Neural progenitor cell (in vitro differentiated cells): ENCODE measurements at regions not wholly inside any gene's neighbourhood (a gene's known extent, or its start where the extent isn't known, plus 50 kb on each side); places are given as distances from the start of the nearest gene placed in this dataset.
A peak's percentile ranks its signal among the peaks of the same experiment; 100 is the strongest.

ENCODE experiments used
- DNase-seq: peaks from one replicate; pipeline ENCODE4 v3.0.0-alpha.2; 2016; ENCODE audit warnings: low spot score
- H2AFZ ChIP-seq: fragments of 200-600 bp; sonication (generic); replicated peaks from 2 replicates; pipeline ENCODE4 v1.6.1; 2016; ENCODE audit warnings: antibody characterized with exemption
- H3F3A ChIP-seq: fragments of 200-600 bp; sonication (generic); 2 replicates; pipeline ENCODE4 v1.6.1; 2016; ENCODE audit warnings: antibody characterized with exemption, low read depth
- H3K27ac ChIP-seq: fragments of 200-600 bp; sonication (generic); 2 replicates; pipeline ENCODE4 v1.5.1; 2016; ENCODE audit warnings: mild to moderate bottlenecking
- H3K27me3 ChIP-seq: fragments of 200-600 bp; sonication (generic); 2 replicates; pipeline ENCODE4 v1.6.1; 2016; ENCODE audit warnings: mild to moderate bottlenecking, moderate library complexity
- H3K36me3 ChIP-seq: fragments of 200-600 bp; sonication (generic); 2 replicates; pipeline ENCODE4 v1.5.1; 2016
- H3K4me1 ChIP-seq: fragments of 200-600 bp; sonication (generic); 2 replicates; pipeline ENCODE4 v1.6.1; 2016; ENCODE audit warnings: mixed run types
- H3K4me2 ChIP-seq: fragments of 200-600 bp; sonication (generic); 2 replicates; pipeline ENCODE4 v1.6.1; 2016
- H3K4me3 ChIP-seq: fragments of 200-600 bp; sonication (generic); 2 replicates; pipeline ENCODE4 v1.5.1; 2016
- H3K79me2 ChIP-seq: fragments of 200-600 bp; sonication (generic); 2 replicates; pipeline ENCODE4 v1.6.1; 2016; ENCODE audit warnings: low read depth
- H3K9ac ChIP-seq: fragments of 200-600 bp; sonication (generic); 2 replicates; pipeline ENCODE4 v1.6.1; 2016
- H3K9me3 ChIP-seq: fragments of 200-600 bp; sonication (generic); 2 replicates; pipeline ENCODE4 v1.5.1; 2016; ENCODE audit warnings: low read depth
- H4K20me1 ChIP-seq: fragments of 200-600 bp; sonication (generic); 2 replicates; pipeline ENCODE4 v1.6.1; 2016; ENCODE audit warnings: low read depth
- H3K27ac Mint-ChIP-seq: 3 replicates; pipeline ENCODE4 v1.8.0; 2021; ENCODE audit warnings: mixed read lengths
- H3K27me3 Mint-ChIP-seq: 2 replicates; pipeline ENCODE4 v1.8.0; 2022; ENCODE audit warnings: low read depth, mild to moderate bottlenecking, inconsistent platforms, moderate library complexity, mixed read lengths; ENCODE audit not compliant: insufficient read depth
- H3K36me3 Mint-ChIP-seq: 3 replicates; pipeline ENCODE4 v1.8.0; 2021; ENCODE audit warnings: mixed read lengths
- H3K4me1 Mint-ChIP-seq: 3 replicates; pipeline ENCODE4 v1.8.0; 2021; ENCODE audit warnings: mixed read lengths
- H3K4me3 Mint-ChIP-seq: 3 replicates; pipeline ENCODE4 v1.8.0; 2021; ENCODE audit warnings: mild to moderate bottlenecking, moderate library complexity, mixed read lengths
- H3K9me3 Mint-ChIP-seq: 3 replicates; pipeline ENCODE4 v1.8.0; 2020; ENCODE audit warnings: mixed read lengths
- CTCF ChIP-seq: fragments of 200-600 bp; sonication (generic); IDR thresholded peaks from 2 replicates; pipeline ENCODE4 v1.5.1; 2017; ENCODE audit warnings: antibody characterized with exemption, mild to moderate bottlenecking
- EZH2 ChIP-seq: fragments of 200-600 bp; sonication (generic); IDR thresholded peaks from 2 replicates; pipeline ENCODE4 v1.6.1; 2017; ENCODE audit warnings: antibody characterized with exemption, mild to moderate bottlenecking, moderate library complexity
- EZH2phosphoT487 ChIP-seq: fragments of 200-600 bp; sonication (generic); IDR thresholded peaks from 2 replicates; pipeline ENCODE4 v1.6.1; 2017; ENCODE audit warnings: antibody characterized with exemption

- H3K4me1 ChIP-seq = peaks cover 4% of the 10 kb centered on the region
- H3K27ac ChIP-seq = no peak overlapping the region
- DNase-seq = no peak
- no peaks in the 10 kb centered on the region for H3K9me3 ChIP-seq
- H3K4me3 ChIP-seq = no peak overlapping the region
- no peak overlapping the region for H2AFZ ChIP-seq
- no peak overlapping the region for H3K4me3 Mint-ChIP-seq
- H3K27me3 ChIP-seq = no peaks in the 10 kb centered on the region
- H3F3A ChIP-seq = no peaks in the 10 kb centered on the region
- no peak overlapping the region for H3K4me2 ChIP-seq
- H3K36me3 Mint-ChIP-seq = no peaks in the 10 kb centered on the region
- peaks cover 12% of the 10 kb centered on the region for H3K9me3 Mint-ChIP-seq
- peaks cover 4% of the 10 kb centered on the region for H3K4me1 Mint-ChIP-seq
- TF ChIP-seq CTCF (no peak), EZH2phosphoT487 (no peak), EZH2 (no peak)
- no peak overlapping the region for H3K27ac Mint-ChIP-seq
- H3K79me2 ChIP-seq = no peaks in the 10 kb centered on the region
- no peaks in the 10 kb centered on the region for H4K20me1 ChIP-seq
- H3K36me3 ChIP-seq = no peaks in the 10 kb centered on the region
- H3K9ac ChIP-seq = no peak overlapping the region
- H3K27me3 Mint-ChIP-seq = no peaks in the 10 kb centered on the region
These were observed 367.5 kb upstream of the MMADHC start for GRCh38 chr2:149954981-149955600.

GRCh38 chr2:149953627-149954026 lies 366.1 kb upstream of the MMADHC start:
- Histone ChIP-seq H3K79me2 (no peaks in the 10 kb centered on the region), H3K36me3 (no peaks in the 10 kb centered on the region), H3K27me3 (no peaks in the 10 kb centered on the region), H3F3A (no peaks in the 10 kb centered on the region), H3K4me3 (no peak overlapping the region), H3K4me2 (no peak overlapping the region), H2AFZ (no peak overlapping the region), H3K27ac (no peak overlapping the region), H3K4me1 (peaks cover 4% of the 10 kb centered on the region), H3K9ac (no peak overlapping the region), H3K9me3 (no peaks in the 10 kb centered on the region), H4K20me1 (no peaks in the 10 kb centered on the region)
- TF ChIP-seq EZH2 (no peak), EZH2phosphoT487 (no peak)
- Mint-ChIP-seq H3K27ac (no peak overlapping the region), H3K27me3 (no peaks in the 10 kb centered on the region), H3K9me3 (peaks cover 6% of the 10 kb centered on the region), H3K4me3 (no peak overlapping the region), H3K4me1 (peaks cover 4% of the 10 kb centered on the region), H3K36me3 (no peaks in the 10 kb centered on the region)
- no peak for DNase-seq

- H3K4me3 Mint-ChIP-seq = no peak overlapping the region
- H3K4me2 ChIP-seq = no peak overlapping the region
- no peaks in the 10 kb centered on the region for H3K79me2 ChIP-seq
- H3K9me3 Mint-ChIP-seq = no peaks in the 10 kb centered on the region
- no peak overlapping the region for H3K4me3 ChIP-seq
- H3K27me3 Mint-ChIP-seq = no peaks in the 10 kb centered on the region
- H3K9me3 ChIP-seq = no peaks in the 10 kb centered on the region
- TF ChIP-seq CTCF (no peak), EZH2 (no peak), EZH2phosphoT487 (peak; percentile 42)
- no peak overlapping the region for H3K27ac Mint-ChIP-seq
- no peaks in the 10 kb centered on the region for H3K27me3 ChIP-seq
- no peak overlapping the region for H3K9ac ChIP-seq
- no peak overlapping the region for H2AFZ ChIP-seq
- no peaks in the 10 kb centered on the region for H3F3A ChIP-seq
- H3K36me3 ChIP-seq = no peaks in the 10 kb centered on the region
- H3K4me1 ChIP-seq = peaks cover 7% of the 10 kb centered on the region
- no peaks in the 10 kb centered on the region for H3K36me3 Mint-ChIP-seq
- no peaks in the 10 kb centered on the region for H3K4me1 Mint-ChIP-seq
- no peaks in the 10 kb centered on the region for H4K20me1 ChIP-seq
- peak; percentile 11 for DNase-seq
- no peak overlapping the region for H3K27ac ChIP-seq
These were observed 343.9 kb upstream of the MMADHC start for GRCh38 chr2:149931486-149931885.

- TF ChIP-seq EZH2phosphoT487 (no peak), EZH2 (no peak), CTCF (no peak)
- Histone ChIP-seq H4K20me1 (no peaks in the 10 kb centered on the region), H3K4me1 (peaks cover 7% of the 10 kb centered on the region), H3K9ac (no peak overlapping the region), H3K9me3 (no peaks in the 10 kb centered on the region), H2AFZ (no peak overlapping the region), H3K36me3 (no peaks in the 10 kb centered on the region), H3K27ac (no peak overlapping the region), H3F3A (no peaks in the 10 kb centered on the region), H3K79me2 (no peaks in the 10 kb centered on the region), H3K4me3 (no peak overlapping the region), H3K4me2 (no peak overlapping the region), H3K27me3 (no peaks in the 10 kb centered on the region)
- Mint-ChIP-seq H3K27me3 (no peaks in the 10 kb centered on the region), H3K36me3 (no peaks in the 10 kb centered on the region), H3K4me3 (no peak overlapping the region), H3K4me1 (peaks cover 4% of the 10 kb centered on the region), H3K9me3 (no peaks in the 10 kb centered on the region), H3K27ac (no peak overlapping the region)
- no peak for DNase-seq
These were observed 340.4 kb upstream of the MMADHC start for GRCh38 chr2:149928011-149928410.
